ENCODE measurements at regions not wholly inside any gene's neighbourhood (a gene's known extent, or its start where the extent isn't known, plus 50 kb on each side); places are given as distances from the start of the nearest gene placed in this dataset.
"Not testable (repeated sequence)": the region's sequence is repeated elsewhere in the genome, so short reads cannot be mapped to it uniquely, and the experiment has no call there.

- no peak for DNase-seq
Observed at GRCh38 chr12:131192951-131193350, 239.2 kb downstream of the ADGRD1 start.

GRCh38 chr12:131194166-131194565 is 240.5 kb downstream of the ADGRD1 start:
- DNase-seq, result no peak

- no peak for DNase-seq
Observed at GRCh38 chr12:131195796-131196195, 242.1 kb downstream of the ADGRD1 start.

- DNase-seq, result no peak
Observed at GRCh38 chr12:131196220-131196619, 242.5 kb downstream of the ADGRD1 start.

GRCh38 chr12:131197490-131197889 is 243.8 kb downstream of the ADGRD1 start:
- DNase-seq, result no peak

- DNase-seq, result no peak
Observed at GRCh38 chr12:131199221-131199620, 245.5 kb downstream of the ADGRD1 start.

GRCh38 chr12:131201912-131202311 is 248.2 kb downstream of the ADGRD1 start:
- not testable (repeated sequence) for DNase-seq

GRCh38 chr12:131202592-131203378 is 249.1 kb downstream of the ADGRD1 start:
- no peak for DNase-seq

- no peak for DNase-seq
Observed at GRCh38 chr12:131203666-131204415, 250.1 kb downstream of the ADGRD1 start.

- no peak for DNase-seq
Observed at GRCh38 chr12:131204416-131205274, 250.9 kb downstream of the ADGRD1 start.

GRCh38 chr12:131205275-131205933 is 251.7 kb downstream of the ADGRD1 start:
- DNase-seq, result not testable (repeated sequence)

GRCh38 chr12:131206630-131207299 is 253.1 kb downstream of the ADGRD1 start:
- DNase-seq, result not testable (repeated sequence)

- DNase-seq, result not testable (repeated sequence)
Observed at GRCh38 chr12:131207300-131207660, 253.6 kb downstream of the ADGRD1 start.

- not testable (repeated sequence) for DNase-seq
Observed at GRCh38 chr12:131207841-131208240, 254.1 kb downstream of the ADGRD1 start.

- DNase-seq, result no peak
Observed at GRCh38 chr12:131208425-131208824, 254.7 kb downstream of the ADGRD1 start.

GRCh38 chr12:131209082-131210070 is 255.7 kb downstream of the ADGRD1 start:
- DNase-seq, result no peak

- no peak for DNase-seq
Observed at GRCh38 chr12:131210506-131211339, 257.0 kb downstream of the ADGRD1 start.

- DNase-seq, result no peak
Observed at GRCh38 chr12:131211340-131211938, 257.7 kb downstream of the ADGRD1 start.

- DNase-seq, result no peak
Observed at GRCh38 chr12:131213896-131214442, 260.3 kb downstream of the ADGRD1 start.

All from GDM1 (cell line).